Upper lobe of left lung (tissue), 6 donors: ENCODE measurements at regions not wholly inside any gene's neighbourhood (a gene's known extent, or its start where the extent isn't known, plus 50 kb on each side); places are given as distances from the start of the nearest gene placed in this dataset.

Source experiments
- ATAC-seq, 2 donors: fragments of 200-7000 bp; cut with Tn5 transposase; one replicate each; pipeline ENCODE4 v1.9.1; 2022; ENCODE audit warnings: mild to moderate bottlenecking in 2 of 2, moderate library complexity in 2 of 2; ENCODE audit not compliant: low FRiP score in 2 of 2
- DNase-seq, 2 donors: peaks; one replicate each; pipeline ENCODE4 v3.0.0-alpha.2; 2019 to 2020
- H3K27ac ChIP-seq, 4 donors: fragments of 200-600 bp; sonication (generic); one replicate each; pipeline ENCODE4 v1.5.1; 2016 to 2019
- H3K27me3 ChIP-seq, 4 donors: fragments of 200-600 bp; sonication (generic); one replicate each; pipeline ENCODE4 v1.5.1; 2017 to 2019
- H3K36me3 ChIP-seq, 4 donors: fragments of 200-600 bp; sonication (generic); one replicate each; pipeline ENCODE4 v1.5.1; 2016 to 2019
- H3K4me1 ChIP-seq, 4 donors: fragments of 200-600 bp; sonication (generic); one replicate each; pipeline ENCODE4 v1.5.1; 2018 to 2019
- H3K4me3 ChIP-seq, 4 donors: fragments of 200-600 bp; sonication (generic); one replicate each; pipeline ENCODE4 v1.5.1; 2017 to 2019; ENCODE audit warnings: mild to moderate bottlenecking in 2 of 4, moderate library complexity in 1 of 4
- H3K9me3 ChIP-seq, 4 donors: fragments of 200-600 bp; sonication (generic); one replicate each; pipeline ENCODE4 v1.5.1; 2018 to 2019
- EP300 ChIP-seq, 4 donors: sonication (generic); formaldehyde crosslinking; IDR thresholded peaks; one replicate each; pipeline ENCODE4 v1.5.1; 2017; ENCODE audit warnings: antibody characterized with exemption in 4 of 4, control low read depth in 2 of 4
- POLR2A ChIP-seq, 4 donors: fragments of 450-650 bp; IDR thresholded peaks; one replicate each; pipeline ENCODE4 v1.5.1; 2016 to 2017; ENCODE audit warnings: antibody characterized with exemption in 4 of 4, mild to moderate bottlenecking in 2 of 4
- POLR2AphosphoS5 ChIP-seq, 2 donors: sonication (generic); formaldehyde crosslinking; IDR thresholded peaks; one replicate each; pipeline ENCODE4 v1.5.1; 2017; ENCODE audit warnings: antibody characterized with exemption in 2 of 2
- WGBS, 2 donors: methylation state at CpG; one replicate each; pipeline ENCODE4 v1.1.5; 2017 to 2018; 5-methylcytosine and 5-hydroxymethylcytosine counted together
- TF ChIP-seq, protein P1 (sequence below), 6 experiments: fragments of 450-650 bp in 4 of 6; fragments of 200-600 bp in 2 of 6; sonication (generic) in 2 of 6; IDR thresholded peaks; one replicate each; pipeline ENCODE4 v1.5.1; 2016 to 2019; ENCODE audit warnings: antibody characterized with exemption in 6 of 6
- donor health status: DM: no; HTN: no; CAD: no; lungs with moderate emphysema.
- donor health status: DM: no; HTN: yes; CAD: no; lungs with severe emphysema.

DNA sequence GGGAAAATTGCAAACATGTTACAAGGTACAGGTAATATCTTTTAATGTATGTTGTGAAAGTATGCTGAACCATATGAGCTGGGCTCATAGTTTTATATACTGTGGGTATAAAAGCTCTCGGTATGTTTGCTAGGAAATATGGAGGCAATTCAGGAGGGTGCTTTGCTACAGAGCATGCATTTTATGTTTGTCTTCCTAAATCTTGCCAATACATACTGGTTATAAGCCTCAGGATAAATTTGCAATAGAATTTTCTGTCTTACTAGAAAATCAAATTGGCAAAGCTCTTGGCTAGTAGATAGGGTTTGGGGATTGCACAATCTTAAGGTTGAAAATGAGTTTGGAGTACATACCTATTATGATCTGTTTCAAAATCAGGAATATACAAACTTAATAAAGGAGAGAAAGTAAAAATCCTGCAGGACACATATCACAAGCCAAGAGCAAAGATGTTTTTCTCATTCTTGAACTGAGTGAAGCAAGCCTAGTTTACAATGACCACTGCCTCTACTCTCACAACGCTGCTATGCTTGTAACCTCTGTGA is 751.2 kb downstream of the HDGFL1 start:
- Histone ChIP-seq H3K27me3 (no peaks in the 10 kb centered on the region), H3K4me1 (no peaks in the 10 kb centered on the region), H3K36me3 (no peaks in the 10 kb centered on the region), H3K9me3 (no peaks in the 10 kb centered on the region), H3K4me3 (no peak overlapping the region), H3K27ac (no peak overlapping the region)
- TF ChIP-seq EP300 (IDR thresholded peaks at IDR 0.05): no peak
- TF ChIP-seq POLR2AphosphoS5 (IDR thresholded peaks at IDR 0.05): no peak
- TF ChIP-seq POLR2A (IDR thresholded peaks at IDR 0.05): no peak
- TF ChIP-seq, protein P1, sequence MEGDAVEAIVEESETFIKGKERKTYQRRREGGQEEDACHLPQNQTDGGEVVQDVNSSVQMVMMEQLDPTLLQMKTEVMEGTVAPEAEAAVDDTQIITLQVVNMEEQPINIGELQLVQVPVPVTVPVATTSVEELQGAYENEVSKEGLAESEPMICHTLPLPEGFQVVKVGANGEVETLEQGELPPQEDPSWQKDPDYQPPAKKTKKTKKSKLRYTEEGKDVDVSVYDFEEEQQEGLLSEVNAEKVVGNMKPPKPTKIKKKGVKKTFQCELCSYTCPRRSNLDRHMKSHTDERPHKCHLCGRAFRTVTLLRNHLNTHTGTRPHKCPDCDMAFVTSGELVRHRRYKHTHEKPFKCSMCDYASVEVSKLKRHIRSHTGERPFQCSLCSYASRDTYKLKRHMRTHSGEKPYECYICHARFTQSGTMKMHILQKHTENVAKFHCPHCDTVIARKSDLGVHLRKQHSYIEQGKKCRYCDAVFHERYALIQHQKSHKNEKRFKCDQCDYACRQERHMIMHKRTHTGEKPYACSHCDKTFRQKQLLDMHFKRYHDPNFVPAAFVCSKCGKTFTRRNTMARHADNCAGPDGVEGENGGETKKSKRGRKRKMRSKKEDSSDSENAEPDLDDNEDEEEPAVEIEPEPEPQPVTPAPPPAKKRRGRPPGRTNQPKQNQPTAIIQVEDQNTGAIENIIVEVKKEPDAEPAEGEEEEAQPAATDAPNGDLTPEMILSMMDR (IDR thresholded peaks at IDR 0.05): no peak
- no peak for DNase-seq
- WGBS, 2 donors: 94 to 95% methylated on average over 2 of the region's 2 CpGs
- no peak for ATAC-seq

DNA sequence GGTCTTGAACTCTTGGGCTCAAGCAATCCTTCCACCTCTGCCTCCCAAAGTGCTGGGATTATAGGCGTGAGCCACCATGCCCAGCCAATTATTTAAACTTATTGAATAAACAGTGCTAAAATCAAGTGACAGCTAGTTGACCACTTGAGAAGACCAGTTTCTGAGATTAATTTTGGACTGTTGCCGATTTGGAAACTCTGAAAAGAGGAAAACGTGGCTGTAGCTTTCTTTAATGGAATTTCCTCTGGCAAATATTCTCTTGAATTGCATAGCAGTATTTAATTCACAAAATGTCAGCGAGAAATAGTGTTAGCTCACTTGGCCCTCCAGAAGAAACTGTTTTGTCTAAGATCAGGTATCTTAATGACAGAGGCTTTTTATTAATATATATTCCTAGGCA is 754.5 kb downstream of the HDGFL1 start:
- 69 to 77% methylated on average over 4 of the region's 4 CpGs for WGBS, 2 donors

DNA sequence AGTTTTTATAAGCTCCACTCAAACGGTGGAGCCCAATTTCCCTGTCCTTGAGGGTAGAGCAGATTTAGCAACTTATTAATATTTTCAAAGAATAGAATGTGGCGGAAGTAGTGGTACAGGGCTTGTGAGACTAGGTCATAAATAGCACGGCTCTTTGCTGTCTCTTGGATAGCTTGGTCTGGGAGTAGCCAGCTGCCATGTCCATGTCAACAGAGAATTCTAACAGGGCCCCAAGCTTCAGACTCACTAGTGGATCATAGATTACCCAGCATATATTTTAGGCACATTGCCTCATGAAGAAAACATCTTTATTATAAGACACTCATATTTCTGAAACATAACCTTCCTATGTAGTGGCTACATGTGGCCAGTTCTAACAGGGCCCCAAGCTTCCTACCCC is 755.7 kb downstream of the HDGFL1 start:
- H3K27me3 ChIP-seq: no peaks in the 10 kb centered on the region
- TF ChIP-seq POLR2A (IDR thresholded peaks at IDR 0.05) (no peak), EP300 (IDR thresholded peaks at IDR 0.05) (no peak), POLR2AphosphoS5 (IDR thresholded peaks at IDR 0.05) (no peak)
- TF ChIP-seq, protein P1 (IDR thresholded peaks at IDR 0.05): no peak
- no peaks in the 10 kb centered on the region for H3K36me3 ChIP-seq
- no peak for ATAC-seq
- no peak overlapping the region for H3K4me3 ChIP-seq
- H3K4me1 ChIP-seq: no peaks in the 10 kb centered on the region
- no peaks in the 10 kb centered on the region for H3K9me3 ChIP-seq
- H3K27ac ChIP-seq: no peak overlapping the region
- WGBS, 2 donors: 79 to 83% methylated on average over 3 of the region's 3 CpGs
- DNase-seq: no peak

More for the DNA sequence above, 754.5 kb downstream of the HDGFL1 start:
- Histone ChIP-seq H3K4me1 (no peaks in the 10 kb centered on the region), H3K4me3 (no peak overlapping the region), H3K27me3 (no peaks in the 10 kb centered on the region), H3K36me3 (no peaks in the 10 kb centered on the region), H3K9me3 (no peaks in the 10 kb centered on the region), H3K27ac (no peak overlapping the region)
- TF ChIP-seq POLR2A (IDR thresholded peaks at IDR 0.05) (no peak), EP300 (IDR thresholded peaks at IDR 0.05) (no peak), POLR2AphosphoS5 (IDR thresholded peaks at IDR 0.05) (no peak)
- TF ChIP-seq, protein P1 (IDR thresholded peaks at IDR 0.05): no peak
- DNase-seq (no peak), ATAC-seq (no peak)

DNA sequence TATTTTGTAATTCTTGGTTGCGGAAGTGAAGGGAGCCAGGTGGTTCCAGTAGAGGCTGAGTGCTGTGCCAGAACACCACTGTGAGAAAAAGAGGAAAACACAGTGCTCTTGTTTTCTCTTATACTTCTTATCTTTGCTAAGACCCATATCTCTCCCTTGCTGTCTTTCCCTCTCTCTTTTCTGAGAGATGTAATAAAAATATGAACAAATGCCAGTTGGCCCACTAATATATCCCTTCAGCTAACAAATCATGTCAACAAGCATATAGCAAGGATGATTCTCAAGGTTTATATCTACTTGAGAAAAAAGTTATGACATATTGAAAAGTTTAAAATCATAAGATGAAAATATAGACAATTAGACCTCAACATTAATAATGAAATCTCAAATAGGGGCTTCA is 758.3 kb downstream of the HDGFL1 start:
- TF ChIP-seq POLR2AphosphoS5 (IDR thresholded peaks at IDR 0.05) (no peak), POLR2A (IDR thresholded peaks at IDR 0.05) (no peak), EP300 (IDR thresholded peaks at IDR 0.05) (no peak)
- TF ChIP-seq, protein P1 (IDR thresholded peaks at IDR 0.05): no peak

DNA sequence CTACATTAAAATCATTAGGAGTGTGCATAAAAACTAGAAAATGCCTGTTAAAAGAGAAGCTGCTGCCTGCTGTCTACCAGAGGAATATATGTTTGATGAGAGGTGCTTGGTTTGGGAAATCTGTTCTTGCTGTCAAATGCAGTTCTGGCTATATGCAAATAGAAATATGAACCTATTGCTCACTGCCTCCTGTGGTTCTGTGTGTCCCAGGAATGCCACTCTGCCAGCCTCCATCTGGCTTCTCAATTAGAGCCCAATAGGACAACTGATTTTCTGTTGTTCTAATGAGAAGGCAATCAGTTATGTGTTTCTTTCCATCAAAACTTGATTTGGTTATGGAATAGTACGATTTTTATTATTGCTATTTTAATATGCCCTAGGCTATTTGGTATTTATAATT is 759.7 kb downstream of the HDGFL1 start:
- no peak for ATAC-seq
- WGBS, 2 donors: 75 to 86% methylated on average over 1 of the region's 1 CpG
- no peaks in the 10 kb centered on the region for H3K4me1 ChIP-seq

More for the DNA sequence above, 758.3 kb downstream of the HDGFL1 start:
- DNase-seq: no peak
- ATAC-seq: no peak
- Histone ChIP-seq H3K27ac (no peak overlapping the region), H3K36me3 (no peaks in the 10 kb centered on the region), H3K27me3 (no peaks in the 10 kb centered on the region), H3K4me1 (no peaks in the 10 kb centered on the region), H3K9me3 (no peaks in the 10 kb centered on the region), H3K4me3 (no peak overlapping the region)
- 90 to 96% methylated on average over 1 of the region's 1 CpG for WGBS, 2 donors

More for the DNA sequence above, 759.7 kb downstream of the HDGFL1 start:
- Histone ChIP-seq H3K36me3 (no peaks in the 10 kb centered on the region), H3K9me3 (no peaks in the 10 kb centered on the region), H3K27ac (no peak overlapping the region), H3K4me3 (no peak overlapping the region), H3K27me3 (no peaks in the 10 kb centered on the region)
- no peak for DNase-seq
- no peak for TF ChIP-seq POLR2A (IDR thresholded peaks at IDR 0.05)
- TF ChIP-seq, protein P1 (IDR thresholded peaks at IDR 0.05): no peak
- no peak for TF ChIP-seq EP300 (IDR thresholded peaks at IDR 0.05)
- TF ChIP-seq POLR2AphosphoS5 (IDR thresholded peaks at IDR 0.05): no peak
